GM23338 (cell line): ENCODE measurements at regions not wholly inside any gene's neighbourhood (a gene's known extent, or its start where the extent isn't known, plus 50 kb on each side); places are given as distances from the start of the nearest gene placed in this dataset.

Experiments used
- ATAC-seq: fragments of 200-7000 bp; cut with Tn5 transposase; 3 replicates; pipeline ENCODE4 v1.9.1; 2020
- DNase-seq: peaks from one replicate; pipeline ENCODE4 v3.0.0-alpha.2; 2015; ENCODE audit warnings: low spot score
- H2AFZ ChIP-seq: fragments of 200-600 bp; sonication (generic); 2 replicates; pipeline ENCODE4 v1.8.0; 2016; ENCODE audit warnings: antibody characterized with exemption, mild to moderate bottlenecking, moderate library complexity
- H3F3A ChIP-seq: fragments of 200-600 bp; sonication (generic); replicated peaks from 2 replicates; pipeline ENCODE4 v1.8.0; 2017; ENCODE audit warnings: antibody characterized with exemption, mixed run types, low read depth
- H3K27ac ChIP-seq: fragments of 200-600 bp; sonication (generic); 2 replicates; pipeline ENCODE4 v1.6.1; 2016; ENCODE audit warnings: low read depth
- H3K27me3 ChIP-seq: fragments of 200-600 bp; sonication (generic); 2 replicates; pipeline ENCODE4 v1.8.0; 2016; ENCODE audit warnings: mild to moderate bottlenecking, mixed run types, moderate library complexity; ENCODE audit not compliant: insufficient read depth
- H3K36me3 ChIP-seq: fragments of 200-600 bp; sonication (generic); 2 replicates; pipeline ENCODE4 v1.8.0; 2016; ENCODE audit warnings: mild to moderate bottlenecking; ENCODE audit not compliant: insufficient read depth
- H3K4me1 ChIP-seq: fragments of 200-600 bp; sonication (generic); 2 replicates; pipeline ENCODE4 v1.8.0; 2016; ENCODE audit warnings: mild to moderate bottlenecking, moderate library complexity; ENCODE audit not compliant: insufficient read depth
- H3K4me2 ChIP-seq: fragments of 200-600 bp; sonication (generic); 2 replicates; pipeline ENCODE4 v1.7.1; 2017; ENCODE audit warnings: mixed run types
- H3K4me3 ChIP-seq: fragments of 200-600 bp; sonication (generic); 2 replicates; pipeline ENCODE4 v1.6.1; 2016; ENCODE audit warnings: mixed run types
- H3K79me2 ChIP-seq: fragments of 200-600 bp; sonication (generic); replicated peaks from 2 replicates; pipeline ENCODE4 v1.8.0; 2017; ENCODE audit warnings: mild to moderate bottlenecking; ENCODE audit not compliant: insufficient read depth
- H3K9me2 ChIP-seq: fragments of 200-600 bp; sonication (generic); 2 replicates; pipeline ENCODE4 v1.8.0; 2017; ENCODE audit not compliant: insufficient read depth
- H4K20me1 ChIP-seq: fragments of 200-600 bp; sonication (generic); replicated peaks from 2 replicates; pipeline ENCODE4 v1.8.0; 2017; ENCODE audit warnings: mild to moderate bottlenecking; ENCODE audit not compliant: insufficient read depth
- H3K27ac Mint-ChIP-seq: 2 replicates; pipeline ENCODE4 v1.8.0; 2020; ENCODE audit warnings: inconsistent platforms, mild to moderate bottlenecking, moderate library complexity, mixed read lengths
- H3K27me3 Mint-ChIP-seq: 3 replicates; pipeline ENCODE4 v1.8.0; 2022; ENCODE audit warnings: low read depth, mild to moderate bottlenecking, moderate library complexity, mixed read lengths, inconsistent platforms; ENCODE audit not compliant: insufficient read depth, poor library complexity
- H3K36me3 Mint-ChIP-seq: 3 replicates; pipeline ENCODE4 v1.8.0; 2021; ENCODE audit warnings: low read depth, mild to moderate bottlenecking, inconsistent platforms, moderate library complexity, mixed read lengths
- H3K4me1 Mint-ChIP-seq: 3 replicates; pipeline ENCODE4 v1.8.0; 2020; ENCODE audit warnings: mild to moderate bottlenecking, inconsistent platforms, mixed read lengths
- H3K4me3 Mint-ChIP-seq: 3 replicates; pipeline ENCODE4 v1.8.0; 2021; ENCODE audit warnings: moderate library complexity, mild to moderate bottlenecking, inconsistent platforms, mixed read lengths
- H3K9me3 Mint-ChIP-seq: 3 replicates; pipeline ENCODE4 v1.8.0; 2020; ENCODE audit warnings: moderate library complexity, mild to moderate bottlenecking, inconsistent platforms, mixed read lengths
- CREB1 ChIP-seq: fragments of 250-450 bp; sonication (Bioruptor Pico); IDR thresholded peaks from 2 replicates; pipeline ENCODE4 v1.5.0; 2020; ENCODE audit warnings: low read depth, mild to moderate bottlenecking, moderate library complexity
- CTCF ChIP-seq, 2 experiments: fragments of 200-600 bp in 1 of 2; sonication (generic) in 1 of 2; conservative IDR thresholded peaks; 2 replicates each; pipeline versions ENCODE4 v1.5.1 to v1.6.1; 2016 to 2017; ENCODE audit warnings: antibody characterized with exemption in 2 of 2, low read depth in 2 of 2, mild to moderate bottlenecking in 2 of 2, moderate library complexity in 1 of 2
- ETS1 ChIP-seq: IDR thresholded peaks from 2 replicates; pipeline ENCODE4 v1.6.1; 2016; ENCODE audit warnings: antibody characterized with exemption
- EZH2phosphoT487 ChIP-seq: fragments of 200-600 bp; sonication (generic); IDR thresholded peaks from one replicate; pipeline ENCODE4 v1.8.1; 2018; ENCODE audit warnings: antibody characterized with exemption; ENCODE audit not compliant: unreplicated experiment
- NANOG ChIP-seq: IDR thresholded peaks from 2 replicates; pipeline ENCODE4 v1.6.1; 2016; ENCODE audit warnings: antibody characterized with exemption, borderline replicate concordance
- POLR2AphosphoS5 ChIP-seq: IDR thresholded peaks from 2 replicates; pipeline ENCODE4 v1.6.1; 2016; ENCODE audit warnings: antibody characterized with exemption, low read depth
- REST ChIP-seq: IDR thresholded peaks from one replicate; pipeline ENCODE4 v1.6.1; 2018; ENCODE audit warnings: antibody characterized with exemption; ENCODE audit not compliant: unreplicated experiment
- STAT1 ChIP-seq: IDR thresholded peaks from one replicate; pipeline ENCODE4 v1.6.1; 2016; ENCODE audit warnings: antibody characterized with exemption; ENCODE audit not compliant: unreplicated experiment
- ZNF114 ChIP-seq: fragments of 250-450 bp; sonication (Bioruptor Pico); IDR thresholded peaks from 2 replicates; pipeline ENCODE4 v1.5.0; 2020; ENCODE audit warnings: mild to moderate bottlenecking, moderate library complexity
- ZNF331 ChIP-seq: fragments of 250-450 bp; sonication (Bioruptor Pico); IDR thresholded peaks from 2 replicates; pipeline ENCODE4 v1.5.0; 2020; ENCODE audit warnings: low read depth, mild to moderate bottlenecking, moderate library complexity

GRCh38 chr21:20537130-20537529 is 461.1 kb upstream of the NCAM2 start (continued):
- no peak for TF ChIP-seq POLR2AphosphoS5
- TF ChIP-seq ETS1, result no peak
- no peak for TF ChIP-seq EZH2phosphoT487
- no peak for TF ChIP-seq ZNF331 (CRISPR knock-in tag)
- TF ChIP-seq ZNF114 (CRISPR knock-in tag), result no peak
- TF ChIP-seq REST, result no peak
- TF ChIP-seq CREB1 (CRISPR knock-in tag), result no peak
- TF ChIP-seq NANOG, result no peak

- no peaks in the 10 kb centered on the region for H3K4me1 Mint-ChIP-seq
- H3K4me2 ChIP-seq, result no peak overlapping the region
- DNase-seq (no peak), ATAC-seq (no peak)
- no peaks in the 10 kb centered on the region for H3F3A ChIP-seq
- no peaks in the 10 kb centered on the region for H4K20me1 ChIP-seq
- H3K4me3 ChIP-seq, result no peak overlapping the region
- no peaks in the 10 kb centered on the region for H3K36me3 ChIP-seq
- no peak overlapping the region for H2AFZ ChIP-seq
- H3K27ac Mint-ChIP-seq, result no peak overlapping the region
- H3K9me2 ChIP-seq, result no peaks in the 10 kb centered on the region
- no peaks in the 10 kb centered on the region for H3K79me2 ChIP-seq
- peaks cover 4% of the 10 kb centered on the region; the same call in 1 of the 3 replicates for H3K9me3 Mint-ChIP-seq
- H3K27me3 ChIP-seq, result no peaks in the 10 kb centered on the region
- peaks cover 1% of the 10 kb centered on the region for H3K27me3 Mint-ChIP-seq
- H3K27ac ChIP-seq, result no peak overlapping the region
- no peak overlapping the region for H3K4me3 Mint-ChIP-seq
- peaks cover 2% of the 10 kb centered on the region; the same call in 1 of the 3 replicates for H3K36me3 Mint-ChIP-seq
- no peaks in the 10 kb centered on the region for H3K4me1 ChIP-seq
- no peak for TF ChIP-seq CREB1 (CRISPR knock-in tag)
- no peak for TF ChIP-seq ZNF114 (CRISPR knock-in tag)
- TF ChIP-seq CTCF (conservative IDR thresholded peaks at IDR 0.05; ENCODE audit: low read depth in 2 of 2), result no peak
- no peak for TF ChIP-seq REST
- TF ChIP-seq EZH2phosphoT487, result no peak
- TF ChIP-seq STAT1, result no peak
- TF ChIP-seq POLR2AphosphoS5, result no peak
- no peak for TF ChIP-seq ZNF331 (CRISPR knock-in tag)
- TF ChIP-seq NANOG, result no peak
Measured at GRCh38 chr21:20538039-20538658, 460.1 kb upstream of the NCAM2 start.
